Right lobe of liver (tissue), 6 donors: ENCODE measurements at regions not wholly inside any gene's neighbourhood (a gene's known extent, or its start where the extent isn't known, plus 50 kb on each side); places are given as distances from the start of the nearest gene placed in this dataset.

Experiments
- ATAC-seq, 4 donors: fragments of 200-7000 bp; cut with Tn5 transposase; one replicate each; pipeline ENCODE4 v1.9.1; 2020; ENCODE audit warnings: mild to moderate bottlenecking in 4 of 4, moderate library complexity in 4 of 4
- DNase-seq, 3 donors: peaks; one replicate each; pipeline ENCODE4 v3.0.0-alpha.2; 2020
- H3K27ac ChIP-seq, 3 donors: fragments of 200-600 bp; one replicate each; pipeline ENCODE4 v1.8.0; 2022
- H3K27me3 ChIP-seq, 2 donors: fragments of 200-600 bp; one replicate each; pipeline ENCODE4 v1.8.0; 2022
- H3K36me3 ChIP-seq, 4 donors: fragments of 200-600 bp; sonication (generic) in 1 of 4; one replicate each; pipeline versions ENCODE4 v1.5.1 to v1.8.0; 2017 to 2022; ENCODE audit warnings: control low read depth in 1 of 4
- H3K4me1 ChIP-seq, 4 donors: fragments of 200-600 bp; sonication (generic) in 1 of 4; one replicate each; pipeline versions ENCODE4 v1.5.1 to v1.8.0; 2017 to 2022; ENCODE audit warnings: control low read depth in 1 of 4
- H3K4me3 ChIP-seq, 3 donors: fragments of 200-600 bp; one replicate each; pipeline ENCODE4 v1.8.0; 2022
- H3K9me3 ChIP-seq, 4 donors: fragments of 200-600 bp; sonication (generic) in 1 of 4; one replicate each; pipeline versions ENCODE4 v1.5.1 to v1.8.0; 2017 to 2022; ENCODE audit warnings: control low read depth in 1 of 4
- POLR2A ChIP-seq: fragments of 450-650 bp; IDR thresholded peaks from one replicate; pipeline ENCODE4 v1.6.1; 2017; ENCODE audit warnings: antibody characterized with exemption, mild to moderate bottlenecking
- WGBS: methylation state at CpG from one replicate; pipeline ENCODE4 v1.1.6; 2018; ENCODE audit warnings: low coverage, low lambda C conversion rate; ENCODE audit not compliant: insufficient coverage; ENCODE audit errors: missing lambda C conversion rate; 5-methylcytosine and 5-hydroxymethylcytosine counted together
- intact Hi-C, 2 donors: fragments of 100-400 bp; cut with DNase I; formaldehyde crosslinking; loops; one replicate each; pipeline versions ENCODE4 v1.11.2 to v1.14.1; 2022
- TF ChIP-seq, protein P1 (sequence below), 4 donors: fragments of 200-600 bp in 3 of 4; fragments of 450-650 bp in 1 of 4; IDR thresholded peaks; one replicate each; pipeline versions ENCODE4 v1.5.1 to v1.8.0; 2016 to 2022; ENCODE audit warnings: antibody characterized with exemption in 4 of 4, mild to moderate bottlenecking in 2 of 4
- donor health status: DM: no; HTN: yes; CAD: no.
- donor health status: DM: no; HTN: no; CAD: no.
- donor health status: DM: no; HTN: no; CAD: no.
- donor health status: DM: no; HTN: yes; CAD: no.
- donor health status: DM: no; HTN: yes; CAD: no.

DNA sequence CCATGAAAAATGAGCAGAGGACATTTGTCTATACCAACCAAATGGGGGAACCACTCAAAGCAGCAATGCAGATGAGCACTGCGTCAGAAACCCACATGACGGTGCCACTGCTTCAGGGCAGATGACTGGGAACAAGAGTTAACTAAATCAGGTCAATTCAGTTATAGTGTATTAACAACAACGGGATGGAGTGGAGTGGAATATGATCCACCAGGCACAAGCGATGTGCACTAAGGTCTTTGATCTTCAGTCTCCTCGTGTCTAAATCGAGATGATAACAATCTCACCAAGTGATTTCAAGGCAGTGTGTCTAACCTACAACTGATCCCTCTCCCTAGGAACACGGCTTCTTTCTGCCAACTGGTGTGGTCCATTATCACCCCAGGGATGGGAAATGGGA, 269.0 kb downstream of the RAD51AP2 start:
- 70% methylated on average over 6 of the region's 7 CpGs for WGBS
- intact Hi-C loops: no loop called here

DNA sequence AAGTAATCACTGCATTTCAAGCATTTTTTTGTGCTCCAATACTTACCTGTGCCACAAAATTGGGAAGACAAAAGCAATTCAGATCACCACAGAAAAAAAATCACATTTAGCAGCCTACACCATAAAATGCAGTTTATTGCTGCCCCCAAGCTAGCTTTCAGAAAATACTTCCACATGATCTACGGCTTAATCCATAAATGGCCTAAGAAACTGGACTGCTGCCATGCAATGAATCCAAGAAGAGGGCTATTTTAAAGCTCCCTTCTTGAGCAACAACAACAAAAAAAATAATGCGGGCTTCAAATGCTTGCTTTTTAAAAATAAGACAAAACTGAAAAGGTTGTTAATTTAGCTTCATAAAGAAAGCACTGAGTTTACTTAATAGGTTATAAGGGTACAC, 272.3 kb downstream of the RAD51AP2 start:
- H3K36me3 ChIP-seq: no peaks in the 10 kb centered on the region
- ATAC-seq (no peak), DNase-seq (no peak)
- no peaks in the 10 kb centered on the region for H3K27me3 ChIP-seq
- TF ChIP-seq, protein P1, sequence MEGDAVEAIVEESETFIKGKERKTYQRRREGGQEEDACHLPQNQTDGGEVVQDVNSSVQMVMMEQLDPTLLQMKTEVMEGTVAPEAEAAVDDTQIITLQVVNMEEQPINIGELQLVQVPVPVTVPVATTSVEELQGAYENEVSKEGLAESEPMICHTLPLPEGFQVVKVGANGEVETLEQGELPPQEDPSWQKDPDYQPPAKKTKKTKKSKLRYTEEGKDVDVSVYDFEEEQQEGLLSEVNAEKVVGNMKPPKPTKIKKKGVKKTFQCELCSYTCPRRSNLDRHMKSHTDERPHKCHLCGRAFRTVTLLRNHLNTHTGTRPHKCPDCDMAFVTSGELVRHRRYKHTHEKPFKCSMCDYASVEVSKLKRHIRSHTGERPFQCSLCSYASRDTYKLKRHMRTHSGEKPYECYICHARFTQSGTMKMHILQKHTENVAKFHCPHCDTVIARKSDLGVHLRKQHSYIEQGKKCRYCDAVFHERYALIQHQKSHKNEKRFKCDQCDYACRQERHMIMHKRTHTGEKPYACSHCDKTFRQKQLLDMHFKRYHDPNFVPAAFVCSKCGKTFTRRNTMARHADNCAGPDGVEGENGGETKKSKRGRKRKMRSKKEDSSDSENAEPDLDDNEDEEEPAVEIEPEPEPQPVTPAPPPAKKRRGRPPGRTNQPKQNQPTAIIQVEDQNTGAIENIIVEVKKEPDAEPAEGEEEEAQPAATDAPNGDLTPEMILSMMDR (IDR thresholded peaks at IDR 0.05): no peak
- no peak for TF ChIP-seq POLR2A
- WGBS: 57% methylated on average over 2 of the region's 2 CpGs
- intact Hi-C loops: no loop called here
- H3K27ac ChIP-seq: no peak overlapping the region
- H3K4me1 ChIP-seq: no peaks in the 10 kb centered on the region
- H3K9me3 ChIP-seq: no peaks in the 10 kb centered on the region
- H3K4me3 ChIP-seq: no peak overlapping the region

More for the DNA sequence above, 269.0 kb downstream of the RAD51AP2 start:
- DNase-seq (no peak), ATAC-seq (no peak)
- H3K36me3 ChIP-seq: no peaks in the 10 kb centered on the region
- H3K27ac ChIP-seq: no peak overlapping the region
- no peaks in the 10 kb centered on the region for H3K4me1 ChIP-seq
- no peaks in the 10 kb centered on the region for H3K9me3 ChIP-seq
- H3K27me3 ChIP-seq: no peaks in the 10 kb centered on the region
- TF ChIP-seq, protein P1 (IDR thresholded peaks at IDR 0.05): no peak
- no peak for TF ChIP-seq POLR2A
- no peak overlapping the region for H3K4me3 ChIP-seq

DNA sequence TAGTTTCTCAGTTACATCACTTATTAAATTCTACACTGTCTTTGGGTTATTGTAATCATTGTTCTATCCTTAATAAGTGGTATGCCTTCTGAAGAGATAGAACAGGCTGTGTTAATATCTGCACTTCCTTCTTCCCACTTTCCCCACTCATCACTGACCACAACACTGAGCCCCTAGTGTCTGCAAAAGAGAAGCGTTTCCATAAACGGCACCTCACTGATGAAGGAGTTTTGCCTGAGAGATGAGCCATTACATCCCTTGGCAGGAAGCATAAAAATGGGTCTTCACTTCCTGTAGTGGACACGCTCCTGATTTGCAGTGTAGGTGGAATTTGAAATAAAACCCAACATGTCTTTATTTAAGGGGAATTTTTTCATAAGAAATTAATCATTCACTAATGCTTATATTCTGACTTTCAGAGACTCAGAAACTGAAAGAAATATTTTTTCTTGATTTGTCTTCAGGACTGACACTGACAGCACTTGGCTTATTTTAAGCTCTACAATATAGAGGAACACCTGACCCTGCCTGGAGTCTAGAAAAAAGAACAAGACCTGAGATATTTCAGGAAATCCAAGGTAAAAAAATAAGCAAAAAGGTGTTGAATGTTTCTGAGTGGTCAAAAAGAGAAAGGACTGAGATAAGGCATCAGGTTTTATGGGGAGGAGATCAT, 275.3 kb downstream of the RAD51AP2 start:
- intact Hi-C loops: no loop called here
- H3K27me3 ChIP-seq: no peaks in the 10 kb centered on the region
- no peak overlapping the region for H3K27ac ChIP-seq
- H3K4me3 ChIP-seq: no peak overlapping the region
- no peaks in the 10 kb centered on the region for H3K4me1 ChIP-seq
- WGBS: 43% methylated on average over 3 of the region's 3 CpGs
- DNase-seq (no peak), ATAC-seq (no peak)
- H3K36me3 ChIP-seq: no peaks in the 10 kb centered on the region
- no peaks in the 10 kb centered on the region for H3K9me3 ChIP-seq
- TF ChIP-seq, protein P1 (IDR thresholded peaks at IDR 0.05): no peak
- TF ChIP-seq POLR2A: no peak

DNA sequence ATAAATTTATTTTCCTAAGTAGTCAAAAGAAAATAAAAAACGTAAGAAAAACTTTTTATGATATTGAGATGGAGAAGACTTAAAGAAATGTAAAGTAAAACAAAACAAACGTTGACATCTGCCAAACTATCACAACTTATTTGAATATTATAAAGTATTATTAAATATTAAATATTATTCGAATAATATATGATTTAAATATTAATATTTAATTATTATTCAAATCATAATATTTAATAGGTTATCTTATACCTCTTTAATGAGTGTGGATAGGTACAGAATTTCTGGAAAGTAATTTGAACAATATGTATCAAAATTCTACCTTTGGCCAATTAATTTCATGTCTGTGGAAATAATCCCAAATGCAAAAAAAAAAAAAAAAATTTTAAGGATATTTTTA, 278.7 kb downstream of the RAD51AP2 start:
- no peak overlapping the region for H3K4me3 ChIP-seq
- no peak overlapping the region for H3K27ac ChIP-seq
- no peaks in the 10 kb centered on the region for H3K4me1 ChIP-seq
- WGBS: 54% methylated on average over 3 of the region's 3 CpGs
- H3K9me3 ChIP-seq: no peaks in the 10 kb centered on the region
- no peaks in the 10 kb centered on the region for H3K36me3 ChIP-seq
- no peak for ATAC-seq
- no peaks in the 10 kb centered on the region for H3K27me3 ChIP-seq
- no peak for TF ChIP-seq POLR2A
- TF ChIP-seq, protein P1 (IDR thresholded peaks at IDR 0.05): no peak
- no peak for DNase-seq
- intact Hi-C loops: no loop called here
